Mesendoderm (in vitro differentiated cells): ENCODE measurements at regions not wholly inside any gene's neighbourhood (a gene's known extent, or its start where the extent isn't known, plus 50 kb on each side); places are given as distances from the start of the nearest gene placed in this dataset.
A peak's percentile ranks its signal among the peaks of the same experiment; 100 is the strongest.

Source experiments
- DNase-seq: peaks from one replicate; pipeline ENCODE4 v3.0.0; 2013
- H2AK5ac ChIP-seq: 2 replicates; pipeline ENCODE4 v1.6.1; 2013; ENCODE audit warnings: low read length, inconsistent platforms
- H2BK120ac ChIP-seq: 2 replicates; pipeline ENCODE4 v1.6.1; 2013; ENCODE audit warnings: low read depth, mild to moderate bottlenecking, low read length, moderate library complexity, mixed read lengths
- H2BK15ac ChIP-seq: replicated peaks from 2 replicates; pipeline ENCODE4 v1.6.1; 2013; ENCODE audit warnings: low read depth, mild to moderate bottlenecking, moderate library complexity
- H2BK5ac ChIP-seq: 2 replicates; pipeline ENCODE4 v1.6.1; 2013; ENCODE audit warnings: low read length, inconsistent platforms
- H3K18ac ChIP-seq: 2 replicates; pipeline ENCODE4 v1.6.1; 2013; ENCODE audit warnings: mild to moderate bottlenecking, low read length, mixed read lengths
- H3K23ac ChIP-seq: one replicate; pipeline ENCODE4 v1.6.1; 2013; ENCODE audit warnings: low read length
- H3K27ac ChIP-seq: 2 replicates; pipeline ENCODE4 v1.5.1; 2013; ENCODE audit warnings: low read depth, mild to moderate bottlenecking, inconsistent platforms, low read length, moderate library complexity
- H3K27me3 ChIP-seq: 2 replicates; pipeline ENCODE4 v1.6.1; 2013; ENCODE audit warnings: low read length, control low read depth, mild to moderate bottlenecking, inconsistent platforms; ENCODE audit not compliant: insufficient read depth, poor library complexity
- H3K36me3 ChIP-seq: 2 replicates; pipeline ENCODE4 v1.6.1; 2013; ENCODE audit warnings: low read length, inconsistent platforms; ENCODE audit not compliant: control insufficient read depth, insufficient read depth
- H3K4ac ChIP-seq: one replicate; pipeline ENCODE4 v1.6.1; 2013; ENCODE audit warnings: low read depth, mild to moderate bottlenecking, low read length, moderate library complexity
- H3K4me1 ChIP-seq: 2 replicates; pipeline ENCODE4 v1.6.1; 2013; ENCODE audit warnings: low read depth, low read length, inconsistent platforms; ENCODE audit not compliant: control insufficient read depth
- H3K4me2 ChIP-seq: 2 replicates; pipeline ENCODE4 v1.6.1; 2013; ENCODE audit warnings: low read length
- H3K4me3 ChIP-seq: 2 replicates; pipeline ENCODE4 v1.5.1; 2013; ENCODE audit warnings: mild to moderate bottlenecking, low read length
- H3K56ac ChIP-seq: one replicate; pipeline ENCODE4 v1.6.1; 2013; ENCODE audit warnings: low read length
- H3K79me1 ChIP-seq: 2 replicates; pipeline ENCODE4 v1.6.1; 2013; ENCODE audit warnings: low read length, inconsistent platforms
- H3K79me2 ChIP-seq: 2 replicates; pipeline ENCODE4 v1.6.1; 2013; ENCODE audit warnings: mild to moderate bottlenecking, low read length; ENCODE audit not compliant: control insufficient read depth, insufficient read depth
- H3K9ac ChIP-seq: 2 replicates; pipeline ENCODE4 v1.6.1; 2013; ENCODE audit warnings: low read length, inconsistent platforms
- H4K5ac ChIP-seq: one replicate; pipeline ENCODE4 v1.6.1; 2013; ENCODE audit warnings: low read length
- H4K8ac ChIP-seq: one replicate; pipeline ENCODE4 v1.6.1; 2013; ENCODE audit warnings: low read depth, mild to moderate bottlenecking, control low read depth, low read length, moderate library complexity
- WGBS: extraction: QIAGEN DNeasy Blood & Tissue Kit; methylation state at CpG from one replicate; pipeline ENCODE4 v1.1.7; 2013; ENCODE audit warnings: low lambda C conversion rate, missing lambda C conversion rate; ENCODE audit not compliant: insufficient coverage; ENCODE audit errors: extremely low coverage; 5-methylcytosine and 5-hydroxymethylcytosine counted together

DNA sequence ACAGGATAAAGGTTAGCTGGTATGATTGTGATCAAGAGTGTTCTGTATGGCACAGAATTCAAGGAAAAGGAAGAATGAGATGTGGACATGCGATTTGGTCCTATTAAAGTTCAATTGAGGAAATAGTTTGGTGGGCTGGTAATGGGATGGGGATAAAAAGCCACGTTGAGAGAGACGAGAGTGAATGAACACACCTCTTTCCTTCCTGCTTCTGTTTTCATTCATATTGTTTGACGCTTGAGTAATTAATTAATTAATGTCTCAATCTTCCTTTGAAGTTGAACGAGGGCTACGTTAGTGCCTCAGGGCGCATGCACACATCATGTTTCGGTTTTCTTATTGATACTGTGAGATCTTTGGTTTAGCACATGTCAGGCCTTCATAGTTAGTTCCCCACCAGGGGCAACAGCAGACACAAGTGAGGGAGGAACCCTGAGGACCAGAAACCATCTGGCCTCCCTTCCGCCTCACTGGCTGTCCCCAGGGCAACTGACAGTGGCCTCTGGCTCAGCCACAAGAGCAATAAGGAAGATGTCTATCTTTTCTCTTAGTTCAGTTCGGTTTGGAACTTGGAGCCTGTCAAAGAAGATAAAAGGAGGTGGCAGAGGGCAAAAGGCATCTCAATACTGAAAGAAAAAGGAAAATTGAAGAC lies 116.0 kb downstream of the LIPG start:
- Histone ChIP-seq H3K4me2 (no peak overlapping the region), H3K27ac (no peak overlapping the region), H3K79me1 (no peaks in the 10 kb centered on the region), H2BK15ac (no peak overlapping the region), H4K8ac (no peak overlapping the region), H3K4me3 (no peak overlapping the region), H3K79me2 (no peaks in the 10 kb centered on the region), H3K36me3 (no peaks in the 10 kb centered on the region), H3K4me1 (no peaks in the 10 kb centered on the region), H3K23ac (no peak overlapping the region), H3K27me3 (no peaks in the 10 kb centered on the region), H3K18ac (no peak overlapping the region), H3K56ac (no peak overlapping the region), H2BK120ac (no peak overlapping the region), H2BK5ac (no peak overlapping the region), H3K4ac (no peak overlapping the region), H2AK5ac (peak overlapping the region; percentile 27), H4K5ac (no peak overlapping the region), H3K9ac (no peak overlapping the region)
- DNase-seq: no peak
- WGBS: no CpG with 5 or more reads among the region's 10 CpGs

DNA sequence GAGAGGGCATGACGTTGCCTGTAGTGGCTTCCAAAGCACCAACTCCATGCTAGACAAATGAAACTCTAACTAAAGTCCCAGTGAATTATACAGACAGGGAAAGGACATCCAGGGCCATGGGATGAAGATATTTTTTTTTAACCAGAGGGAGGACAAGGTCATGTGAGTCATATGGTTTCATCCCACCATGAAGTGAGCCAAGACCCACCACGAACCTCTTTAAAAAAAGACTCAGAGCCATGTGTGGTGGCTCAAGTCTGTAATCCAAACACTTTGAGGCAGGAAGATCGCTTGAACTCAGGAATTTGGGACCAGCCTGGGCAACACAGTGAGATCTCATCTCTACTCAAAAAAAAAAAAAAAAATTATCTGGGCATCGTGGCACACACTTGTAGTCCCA lies 115.2 kb downstream of the LIPG start:
- no CpG with 5 or more reads among the region's 4 CpGs for WGBS
- H3K4me1 ChIP-seq: no peaks in the 10 kb centered on the region
- no peak overlapping the region for H4K5ac ChIP-seq
- H3K4me2 ChIP-seq: no peak overlapping the region
- H2BK5ac ChIP-seq: no peak overlapping the region
- DNase-seq: no peak
- no peak overlapping the region for H2BK120ac ChIP-seq
- H3K9ac ChIP-seq: no peak overlapping the region
- no peaks in the 10 kb centered on the region for H3K36me3 ChIP-seq
- no peak overlapping the region for H2BK15ac ChIP-seq
- no peak overlapping the region for H2AK5ac ChIP-seq
- no peak overlapping the region for H3K23ac ChIP-seq
- no peak overlapping the region for H3K27ac ChIP-seq
- no peak overlapping the region for H3K4ac ChIP-seq
- no peaks in the 10 kb centered on the region for H3K79me1 ChIP-seq
- H3K4me3 ChIP-seq: no peak overlapping the region
- no peak overlapping the region for H3K18ac ChIP-seq
- H3K79me2 ChIP-seq: no peaks in the 10 kb centered on the region
- no peak overlapping the region for H4K8ac ChIP-seq
- H3K56ac ChIP-seq: no peak overlapping the region
- H3K27me3 ChIP-seq: no peaks in the 10 kb centered on the region

DNA sequence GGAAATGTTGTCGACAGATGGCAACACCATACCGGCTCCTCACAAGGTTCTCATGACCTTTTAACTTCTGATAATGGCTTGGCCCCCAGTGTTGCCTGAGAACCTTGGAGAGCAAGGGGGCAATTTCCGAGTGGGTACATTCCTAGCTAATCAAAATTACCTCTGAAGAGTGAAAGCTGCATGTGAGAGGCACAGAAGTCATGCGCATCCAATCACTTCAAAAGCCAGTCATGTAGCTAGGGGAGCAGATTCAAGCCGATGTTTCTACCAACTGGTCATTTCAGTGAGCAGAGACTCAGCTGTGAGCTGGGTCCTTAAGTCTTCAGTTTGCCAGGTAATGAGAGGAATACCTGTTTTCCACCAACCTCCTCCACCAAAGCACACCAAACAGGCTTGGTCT lies 111.4 kb downstream of the LIPG start:
- DNase-seq: no peak
- H2BK15ac ChIP-seq: no peak overlapping the region
- WGBS: no CpG with 5 or more reads among the region's 5 CpGs

GRCh38 chr18:49672853-49673252 lies 111.0 kb downstream of the LIPG start:
- Histone ChIP-seq H3K4me1 (peaks cover 4% of the 10 kb centered on the region), H3K36me3 (no peaks in the 10 kb centered on the region), H3K23ac (no peak overlapping the region), H2BK15ac (no peak overlapping the region), H3K27ac (no peak overlapping the region), H3K56ac (no peak overlapping the region), H3K9ac (no peak overlapping the region), H3K79me1 (no peaks in the 10 kb centered on the region), H4K8ac (no peak overlapping the region), H2BK120ac (no peak overlapping the region), H4K5ac (no peak overlapping the region), H3K18ac (no peak overlapping the region), H2BK5ac (no peak overlapping the region), H3K4ac (no peak overlapping the region), H2AK5ac (no peak overlapping the region), H3K79me2 (no peaks in the 10 kb centered on the region), H3K4me2 (no peak overlapping the region), H3K27me3 (no peaks in the 10 kb centered on the region), H3K4me3 (no peak overlapping the region)
- no CpG with 5 or more reads among the region's 1 CpG for WGBS
- no peak for DNase-seq

More for the DNA sequence above, 111.4 kb downstream of the LIPG start:
- Histone ChIP-seq H3K23ac (no peak overlapping the region), H2BK5ac (no peak overlapping the region), H3K4ac (no peak overlapping the region), H4K8ac (no peak overlapping the region), H3K79me1 (no peaks in the 10 kb centered on the region), H2BK120ac (no peak overlapping the region), H2AK5ac (no peak overlapping the region), H3K4me2 (no peak overlapping the region), H3K27ac (no peak overlapping the region), H3K36me3 (no peaks in the 10 kb centered on the region), H3K79me2 (no peaks in the 10 kb centered on the region), H3K56ac (no peak overlapping the region), H3K4me1 (peaks cover 4% of the 10 kb centered on the region), H3K4me3 (no peak overlapping the region), H3K27me3 (no peaks in the 10 kb centered on the region), H3K9ac (no peak overlapping the region), H4K5ac (no peak overlapping the region), H3K18ac (no peak overlapping the region)

DNA sequence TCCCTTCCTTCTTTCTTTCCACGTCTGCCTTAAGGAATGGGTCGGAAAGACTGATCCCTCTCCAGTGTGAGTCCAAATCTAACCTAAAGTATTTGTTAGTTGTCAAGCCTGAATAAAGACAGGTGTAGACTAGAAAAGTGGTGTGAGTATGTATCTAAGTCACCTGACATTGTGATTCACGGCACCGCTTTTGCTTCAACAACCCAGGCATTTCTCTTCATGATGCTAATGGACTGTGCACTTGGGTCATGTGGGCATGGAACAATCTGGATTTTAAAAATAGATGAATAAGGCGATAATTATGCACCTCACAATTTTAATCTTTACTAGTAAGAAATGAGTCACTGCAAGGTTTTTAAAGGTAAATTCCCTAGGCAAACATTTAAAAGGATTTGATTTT lies 107.5 kb downstream of the LIPG start:
- no peak overlapping the region for H3K27ac ChIP-seq
- peaks cover 5% of the 10 kb centered on the region for H3K4me1 ChIP-seq
- H3K4me3 ChIP-seq: no peak overlapping the region
- H3K4me2 ChIP-seq: no peak overlapping the region
- WGBS: no CpG with 5 or more reads among the region's 5 CpGs
- H3K4ac ChIP-seq: no peak overlapping the region
- H3K18ac ChIP-seq: no peak overlapping the region
- no peak for DNase-seq
- H2BK5ac ChIP-seq: peak overlapping the region; percentile 49
- peak overlapping the region; percentile 26 for H3K56ac ChIP-seq
- no peak overlapping the region for H3K23ac ChIP-seq
- no peaks in the 10 kb centered on the region for H3K36me3 ChIP-seq
- H2BK15ac ChIP-seq: no peak overlapping the region
- no peaks in the 10 kb centered on the region for H3K79me2 ChIP-seq
- no peak overlapping the region for H4K5ac ChIP-seq
- H3K79me1 ChIP-seq: no peaks in the 10 kb centered on the region
- H3K9ac ChIP-seq: no peak overlapping the region
- peak overlapping the region; percentile 27 for H2AK5ac ChIP-seq
- H3K27me3 ChIP-seq: no peaks in the 10 kb centered on the region
- no peak overlapping the region for H2BK120ac ChIP-seq
- H4K8ac ChIP-seq: no peak overlapping the region
